Prostate gland (tissue), 1 donor: ENCODE measurements at regions not wholly inside any gene's neighbourhood (a gene's known extent, or its start where the extent isn't known, plus 50 kb on each side); places are given as distances from the start of the nearest gene placed in this dataset.

Source experiments
- POLR2A ChIP-seq: fragments of 450-650 bp; IDR thresholded peaks from one replicate; pipeline ENCODE4 v1.6.1; 2016; ENCODE audit warnings: antibody characterized with exemption, mild to moderate bottlenecking
- POLR2AphosphoS5 ChIP-seq: sonication (generic); formaldehyde crosslinking; IDR thresholded peaks from one replicate; pipeline ENCODE4 v1.6.1; 2017; ENCODE audit warnings: antibody characterized with exemption

DNA sequence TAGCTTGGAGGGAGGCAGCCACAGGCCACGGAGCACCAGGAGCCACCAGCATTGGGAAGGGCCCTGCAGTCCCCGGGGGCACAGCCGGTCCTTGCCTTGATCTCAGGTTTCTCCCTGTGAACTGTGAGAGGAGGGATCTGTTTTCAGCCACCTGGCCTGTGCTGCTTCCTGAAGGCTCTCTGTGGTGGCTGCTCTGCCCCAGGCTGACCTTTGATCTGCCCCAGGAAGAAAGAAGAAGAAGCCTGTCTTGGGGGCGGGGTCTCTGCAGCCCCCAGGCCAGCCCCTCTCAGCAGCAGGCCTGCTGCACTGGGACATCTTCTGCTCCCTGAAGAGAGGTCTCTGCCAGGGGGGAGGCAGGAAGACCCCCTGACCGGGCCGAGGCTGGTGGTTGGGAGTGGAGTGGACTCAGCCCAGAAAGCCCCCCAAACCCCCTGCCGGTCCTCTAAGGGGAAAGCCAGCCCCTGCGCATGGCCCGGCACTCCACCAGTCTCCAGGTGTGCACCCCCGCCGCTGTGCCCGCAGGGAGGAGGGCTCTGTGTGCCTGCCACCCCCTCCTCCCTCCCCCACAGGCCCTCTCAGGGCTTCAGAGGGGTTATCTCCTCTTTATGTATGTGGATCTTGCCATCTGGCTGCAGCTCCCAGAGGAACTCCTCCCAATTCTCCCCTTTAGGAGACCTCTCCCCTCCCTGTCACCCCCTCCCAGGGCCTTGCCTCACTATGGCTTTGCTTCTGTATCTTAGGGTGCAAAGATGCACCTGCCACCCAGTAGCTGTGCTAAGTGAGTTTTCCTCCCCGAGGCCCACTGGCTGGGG is 675.3 kb downstream of the BRD1 start:
- no peak for TF ChIP-seq POLR2A
- no peak for TF ChIP-seq POLR2AphosphoS5
